HL-60 (cell line): ENCODE measurements at regions not wholly inside any gene's neighbourhood (a gene's known extent, or its start where the extent isn't known, plus 50 kb on each side); places are given as distances from the start of the nearest gene placed in this dataset.
"Not testable (repeated sequence)": the region's sequence is repeated elsewhere in the genome, so short reads cannot be mapped to it uniquely, and the experiment has no call there.

ENCODE experiments used
- DNase-seq, 2 experiments: peaks; one replicate each; pipeline ENCODE4 v3.0.0-alpha.2; 2010 to 2020; ENCODE audit warnings: low read depth in 1 of 2, low spot score in 1 of 2
- H3K27ac ChIP-seq: fragments of 250-450 bp; sonication (Bioruptor Pico); replicated peaks from 2 replicates; pipeline ENCODE4 v1.5.1; 2020; ENCODE audit warnings: mild to moderate bottlenecking, moderate library complexity
- H3K27me3 ChIP-seq: fragments of 250-450 bp; sonication (Bioruptor Pico); 2 replicates; pipeline ENCODE4 v1.5.1; 2021; ENCODE audit warnings: mild to moderate bottlenecking, moderate library complexity; ENCODE audit not compliant: insufficient read depth, poor library complexity, severe bottlenecking
- H3K4me3 ChIP-seq: replicated peaks from 2 replicates; pipeline ENCODE4 v1.5.1; 2011; ENCODE audit warnings: mild to moderate bottlenecking, control low read depth, low read length; ENCODE audit not compliant: insufficient read depth
- CTCF ChIP-seq: IDR thresholded peaks from one replicate; pipeline ENCODE4 v1.5.1; 2011; ENCODE audit warnings: low read length, control low read depth, inconsistent platforms; ENCODE audit not compliant: insufficient read depth
- GABPA ChIP-seq: IDR thresholded peaks from 2 replicates; pipeline ENCODE4 v1.6.1; 2012; ENCODE audit warnings: low read depth
- POLR2AphosphoS5 ChIP-seq: IDR thresholded peaks from 2 replicates; pipeline ENCODE4 v1.6.1; 2012; ENCODE audit warnings: low read depth
- SPI1 ChIP-seq: IDR thresholded peaks from 2 replicates; pipeline ENCODE4 v1.6.1; 2012; ENCODE audit warnings: low read depth, mild to moderate bottlenecking, borderline replicate concordance
- TF ChIP-seq, protein P1 (sequence below): IDR thresholded peaks from 2 replicates; pipeline ENCODE4 v1.6.1; 2012; ENCODE audit warnings: low read depth; ENCODE audit not compliant: insufficient replicate concordance

DNA sequence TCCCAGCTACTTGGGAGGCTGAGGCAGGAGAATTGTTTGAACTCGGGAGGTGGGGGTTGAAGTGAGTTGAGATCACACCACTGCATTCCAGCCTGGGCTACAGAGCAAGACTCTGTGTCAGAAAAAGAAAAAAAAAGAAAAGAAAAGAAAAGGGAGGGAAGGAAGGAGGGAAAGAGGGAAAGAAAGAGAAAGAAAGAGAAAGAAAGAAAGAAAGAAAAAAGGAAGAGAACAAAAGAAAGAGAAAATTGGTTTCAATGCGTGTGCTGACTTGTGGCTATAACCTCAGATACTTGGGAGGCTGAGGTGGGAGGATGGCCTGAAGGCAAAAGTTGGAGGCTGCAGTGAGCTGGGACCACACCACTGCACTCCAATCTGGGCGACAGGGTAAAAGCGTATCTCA is 128.4 kb upstream of the TBX3 start:
- no peaks in the 10 kb centered on the region for H3K27me3 ChIP-seq
- H3K27ac ChIP-seq = no peak overlapping the region
- TF ChIP-seq GABPA (no peak), SPI1 (no peak), CTCF (no peak), POLR2AphosphoS5 (no peak)
- TF ChIP-seq, protein P1, sequence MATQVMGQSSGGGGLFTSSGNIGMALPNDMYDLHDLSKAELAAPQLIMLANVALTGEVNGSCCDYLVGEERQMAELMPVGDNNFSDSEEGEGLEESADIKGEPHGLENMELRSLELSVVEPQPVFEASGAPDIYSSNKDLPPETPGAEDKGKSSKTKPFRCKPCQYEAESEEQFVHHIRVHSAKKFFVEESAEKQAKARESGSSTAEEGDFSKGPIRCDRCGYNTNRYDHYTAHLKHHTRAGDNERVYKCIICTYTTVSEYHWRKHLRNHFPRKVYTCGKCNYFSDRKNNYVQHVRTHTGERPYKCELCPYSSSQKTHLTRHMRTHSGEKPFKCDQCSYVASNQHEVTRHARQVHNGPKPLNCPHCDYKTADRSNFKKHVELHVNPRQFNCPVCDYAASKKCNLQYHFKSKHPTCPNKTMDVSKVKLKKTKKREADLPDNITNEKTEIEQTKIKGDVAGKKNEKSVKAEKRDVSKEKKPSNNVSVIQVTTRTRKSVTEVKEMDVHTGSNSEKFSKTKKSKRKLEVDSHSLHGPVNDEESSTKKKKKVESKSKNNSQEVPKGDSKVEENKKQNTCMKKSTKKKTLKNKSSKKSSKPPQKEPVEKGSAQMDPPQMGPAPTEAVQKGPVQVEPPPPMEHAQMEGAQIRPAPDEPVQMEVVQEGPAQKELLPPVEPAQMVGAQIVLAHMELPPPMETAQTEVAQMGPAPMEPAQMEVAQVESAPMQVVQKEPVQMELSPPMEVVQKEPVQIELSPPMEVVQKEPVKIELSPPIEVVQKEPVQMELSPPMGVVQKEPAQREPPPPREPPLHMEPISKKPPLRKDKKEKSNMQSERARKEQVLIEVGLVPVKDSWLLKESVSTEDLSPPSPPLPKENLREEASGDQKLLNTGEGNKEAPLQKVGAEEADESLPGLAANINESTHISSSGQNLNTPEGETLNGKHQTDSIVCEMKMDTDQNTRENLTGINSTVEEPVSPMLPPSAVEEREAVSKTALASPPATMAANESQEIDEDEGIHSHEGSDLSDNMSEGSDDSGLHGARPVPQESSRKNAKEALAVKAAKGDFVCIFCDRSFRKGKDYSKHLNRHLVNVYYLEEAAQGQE = no peak
- no peak for DNase-seq
- no peak overlapping the region for H3K4me3 ChIP-seq

DNA sequence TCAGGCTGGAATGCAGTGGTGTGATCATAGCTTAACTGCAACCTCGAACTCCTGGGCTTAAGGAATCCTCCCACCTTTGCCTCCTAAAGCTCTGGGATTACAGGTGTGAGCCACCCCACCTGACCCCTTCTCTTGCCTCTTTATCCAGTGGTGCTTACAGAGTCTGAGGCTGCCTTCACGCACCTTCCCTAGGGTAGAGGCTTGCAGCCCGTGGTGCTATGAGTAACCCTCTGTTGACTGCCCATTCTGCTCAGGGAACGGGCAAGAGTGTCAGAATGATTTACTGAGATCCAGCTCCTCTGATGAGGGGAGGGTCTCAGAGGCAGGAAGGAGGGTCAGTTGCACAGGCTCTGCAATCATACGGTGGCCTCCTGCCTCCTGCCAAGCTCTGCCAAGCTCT is 125.1 kb upstream of the TBX3 start:
- no peaks in the 10 kb centered on the region for H3K27me3 ChIP-seq
- H3K27ac ChIP-seq = no peak overlapping the region
- no peak overlapping the region for H3K4me3 ChIP-seq
- DNase-seq = no peak
- TF ChIP-seq CTCF = no peak
- no peak for TF ChIP-seq POLR2AphosphoS5
- TF ChIP-seq, protein P1 = no peak

GRCh38 chr12:114801381-114801780 is 117.4 kb upstream of the TBX3 start:
- not testable (repeated sequence) for H3K4me3 ChIP-seq, H3K27me3 ChIP-seq, H3K27ac ChIP-seq, DNase-seq

GRCh38 chr12:114800566-114800965 is 116.6 kb upstream of the TBX3 start:
- DNase-seq, H3K27ac ChIP-seq, H3K4me3 ChIP-seq, H3K27me3 ChIP-seq: not testable (repeated sequence)

- H3K4me3 ChIP-seq = no peak overlapping the region
- no peaks in the 10 kb centered on the region for H3K27me3 ChIP-seq
- TF ChIP-seq SPI1 (no peak), POLR2AphosphoS5 (no peak), GABPA (no peak), CTCF (no peak)
- TF ChIP-seq, protein P1 = no peak
- DNase-seq = no peak
- H3K27ac ChIP-seq = no peak overlapping the region
These were observed 115.9 kb upstream of the TBX3 start for GRCh38 chr12:114799574-114800487.
